ENCODE measurements at regions not wholly inside any gene's neighbourhood (a gene's known extent, or its start where the extent isn't known, plus 50 kb on each side); places are given as distances from the start of the nearest gene placed in this dataset.

DNA sequence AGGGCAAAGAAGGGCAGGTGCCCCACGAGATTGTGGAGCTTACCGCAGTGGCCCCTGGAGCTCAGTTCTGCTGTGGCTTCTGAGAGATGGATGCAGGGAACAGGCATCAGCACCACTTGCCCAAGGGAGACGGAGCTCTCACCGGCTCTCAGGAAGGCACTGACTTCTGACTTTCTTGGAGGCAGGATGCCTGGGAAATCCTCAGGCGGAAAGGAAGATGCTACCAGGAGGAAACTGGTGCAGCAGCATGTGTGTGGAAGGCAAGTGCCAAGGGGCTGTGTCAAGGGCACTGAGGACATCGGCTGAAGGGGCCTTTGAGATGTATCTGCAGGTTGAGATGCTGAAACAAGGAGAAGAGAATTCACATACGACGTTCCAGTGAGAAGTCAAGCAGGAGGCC lies 64.0 kb downstream of the FOXA2 start:
- intact Hi-C loops (cut with DNase I) = no loop called here
- no peak for TF ChIP-seq POLR2A (IDR thresholded peaks at IDR 0.05)
- TF ChIP-seq, protein P1, sequence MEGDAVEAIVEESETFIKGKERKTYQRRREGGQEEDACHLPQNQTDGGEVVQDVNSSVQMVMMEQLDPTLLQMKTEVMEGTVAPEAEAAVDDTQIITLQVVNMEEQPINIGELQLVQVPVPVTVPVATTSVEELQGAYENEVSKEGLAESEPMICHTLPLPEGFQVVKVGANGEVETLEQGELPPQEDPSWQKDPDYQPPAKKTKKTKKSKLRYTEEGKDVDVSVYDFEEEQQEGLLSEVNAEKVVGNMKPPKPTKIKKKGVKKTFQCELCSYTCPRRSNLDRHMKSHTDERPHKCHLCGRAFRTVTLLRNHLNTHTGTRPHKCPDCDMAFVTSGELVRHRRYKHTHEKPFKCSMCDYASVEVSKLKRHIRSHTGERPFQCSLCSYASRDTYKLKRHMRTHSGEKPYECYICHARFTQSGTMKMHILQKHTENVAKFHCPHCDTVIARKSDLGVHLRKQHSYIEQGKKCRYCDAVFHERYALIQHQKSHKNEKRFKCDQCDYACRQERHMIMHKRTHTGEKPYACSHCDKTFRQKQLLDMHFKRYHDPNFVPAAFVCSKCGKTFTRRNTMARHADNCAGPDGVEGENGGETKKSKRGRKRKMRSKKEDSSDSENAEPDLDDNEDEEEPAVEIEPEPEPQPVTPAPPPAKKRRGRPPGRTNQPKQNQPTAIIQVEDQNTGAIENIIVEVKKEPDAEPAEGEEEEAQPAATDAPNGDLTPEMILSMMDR (IDR thresholded peaks at IDR 0.05) = no peak
- Histone ChIP-seq H3K4me3 (no peak overlapping the region), H3K4me1 (no peaks in the 10 kb centered on the region), H3K27me3 (peaks cover 0 to 40% (median 0%) of the 10 kb centered on the region in 4 donors), H3K27ac (no peak overlapping the region), H3K9me3 (no peaks in the 10 kb centered on the region), H3K36me3 (no peaks in the 10 kb centered on the region)
- no peak for DNase-seq
- WGBS, 2 donors = 74 to 87% methylated on average over 7 to 8 of the region's 8 CpGs

DNA sequence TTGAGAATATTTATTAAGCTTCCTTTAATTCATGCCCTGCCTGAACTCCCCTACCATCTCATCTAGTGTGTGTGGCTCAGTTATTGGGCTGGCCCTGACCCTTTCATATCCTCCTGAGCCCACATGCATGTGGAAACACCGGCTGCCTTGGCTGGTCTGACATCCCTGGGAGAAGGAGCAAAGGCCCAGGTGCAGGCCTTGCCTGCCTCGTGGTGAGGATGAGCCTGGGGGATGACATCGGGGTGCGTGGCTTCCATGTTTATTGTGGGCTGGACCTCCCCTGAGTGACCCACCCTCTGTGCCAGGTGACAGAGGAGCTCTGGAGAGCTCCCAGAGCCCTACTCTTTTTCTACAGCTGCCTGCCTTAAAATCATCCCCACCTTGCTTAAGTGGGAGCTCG lies 69.1 kb downstream of the FOXA2 start:
- intact Hi-C loops (cut with DNase I) = no loop called here
- Histone ChIP-seq H3K36me3 (no peaks in the 10 kb centered on the region), H3K4me1 (no peaks in the 10 kb centered on the region), H3K27me3 (peaks cover 0 to 17% (median 0%) of the 10 kb centered on the region in 4 donors), H3K9me3 (no peaks in the 10 kb centered on the region), H3K27ac (no peak overlapping the region), H3K4me3 (no peak overlapping the region)
- TF ChIP-seq, protein P1 (IDR thresholded peaks at IDR 0.05) = no peak
- TF ChIP-seq POLR2A (IDR thresholded peaks at IDR 0.05) = no peak
- no peak for DNase-seq
- WGBS, 2 donors = 53 to 80% methylated on average over 2 to 3 of the region's 5 CpGs

DNA sequence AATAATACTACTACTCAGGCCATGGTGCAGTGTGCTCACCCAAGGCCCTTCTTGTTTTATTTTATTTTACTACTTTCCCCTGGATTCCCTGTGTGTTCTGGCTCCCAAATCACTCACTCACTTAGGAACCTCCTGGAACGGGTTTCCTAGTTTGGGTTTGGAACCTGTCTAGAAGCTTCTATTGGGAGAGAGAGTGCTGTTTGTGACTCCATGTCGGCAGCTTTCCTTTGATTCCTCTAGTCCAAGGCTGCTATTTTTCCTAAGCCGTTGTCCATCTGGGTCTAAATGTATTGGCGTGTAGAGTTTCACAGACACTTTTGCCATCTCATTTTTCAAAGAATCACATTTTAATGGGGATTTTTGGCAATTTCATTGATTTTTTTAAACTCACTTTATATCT lies 70.8 kb downstream of the FOXA2 start:
- Histone ChIP-seq H3K4me1 (no peaks in the 10 kb centered on the region), H3K27me3 (peaks cover 0 to 16% (median 0%) of the 10 kb centered on the region in 4 donors), H3K36me3 (no peaks in the 10 kb centered on the region), H3K4me3 (no peak overlapping the region), H3K9me3 (no peaks in the 10 kb centered on the region), H3K27ac (no peak overlapping the region)
- no peak for DNase-seq
- TF ChIP-seq, protein P1 (IDR thresholded peaks at IDR 0.05) = no peak
- no peak for TF ChIP-seq POLR2A (IDR thresholded peaks at IDR 0.05)
- WGBS, 2 donors = 92 to 97% methylated on average over 4 of the region's 4 CpGs
- intact Hi-C loops (cut with DNase I) = no loop called here

DNA sequence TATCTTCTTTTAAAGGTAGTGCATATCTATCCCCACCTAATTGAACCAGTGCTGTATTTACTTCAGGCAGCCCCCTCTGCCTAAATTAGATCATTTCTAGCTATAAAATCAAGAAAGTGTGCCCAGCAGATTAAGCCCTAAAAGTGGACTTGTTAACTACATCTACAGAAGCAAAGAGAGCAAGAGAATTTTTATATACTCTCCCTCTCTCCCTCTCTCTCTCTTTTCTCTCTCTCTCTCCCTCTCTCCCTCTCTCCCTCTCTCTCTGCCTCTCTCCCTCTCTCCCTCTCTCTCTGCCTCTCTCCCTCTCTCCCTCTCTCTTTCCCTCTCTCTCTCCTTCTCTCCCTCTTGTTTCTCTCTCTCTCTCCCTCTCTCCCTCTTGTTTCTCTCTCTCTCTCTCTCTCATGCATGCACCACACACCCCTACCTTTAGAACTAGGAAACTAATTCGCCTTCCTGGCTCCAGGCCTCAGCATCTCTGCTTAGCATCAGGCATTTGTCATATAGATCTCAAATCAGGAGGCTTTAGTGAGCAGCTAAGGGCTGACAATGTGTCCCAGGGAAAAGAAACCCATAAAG lies 71.4 kb downstream of the FOXA2 start:
- Histone ChIP-seq H3K27ac (no peak overlapping the region), H3K4me1 (no peaks in the 10 kb centered on the region), H3K27me3 (peaks cover 0 to 22% (median 0%) of the 10 kb centered on the region in 4 donors), H3K9me3 (no peaks in the 10 kb centered on the region), H3K36me3 (no peaks in the 10 kb centered on the region), H3K4me3 (no peak overlapping the region)
- no peak for DNase-seq
- WGBS, 2 donors = 70 to 80% methylated on average over 1 of the region's 1 CpG
- intact Hi-C loops (cut with DNase I) = no loop called here
- TF ChIP-seq POLR2A (IDR thresholded peaks at IDR 0.05) = no peak
- TF ChIP-seq, protein P1 (IDR thresholded peaks at IDR 0.05) = no peak

DNA sequence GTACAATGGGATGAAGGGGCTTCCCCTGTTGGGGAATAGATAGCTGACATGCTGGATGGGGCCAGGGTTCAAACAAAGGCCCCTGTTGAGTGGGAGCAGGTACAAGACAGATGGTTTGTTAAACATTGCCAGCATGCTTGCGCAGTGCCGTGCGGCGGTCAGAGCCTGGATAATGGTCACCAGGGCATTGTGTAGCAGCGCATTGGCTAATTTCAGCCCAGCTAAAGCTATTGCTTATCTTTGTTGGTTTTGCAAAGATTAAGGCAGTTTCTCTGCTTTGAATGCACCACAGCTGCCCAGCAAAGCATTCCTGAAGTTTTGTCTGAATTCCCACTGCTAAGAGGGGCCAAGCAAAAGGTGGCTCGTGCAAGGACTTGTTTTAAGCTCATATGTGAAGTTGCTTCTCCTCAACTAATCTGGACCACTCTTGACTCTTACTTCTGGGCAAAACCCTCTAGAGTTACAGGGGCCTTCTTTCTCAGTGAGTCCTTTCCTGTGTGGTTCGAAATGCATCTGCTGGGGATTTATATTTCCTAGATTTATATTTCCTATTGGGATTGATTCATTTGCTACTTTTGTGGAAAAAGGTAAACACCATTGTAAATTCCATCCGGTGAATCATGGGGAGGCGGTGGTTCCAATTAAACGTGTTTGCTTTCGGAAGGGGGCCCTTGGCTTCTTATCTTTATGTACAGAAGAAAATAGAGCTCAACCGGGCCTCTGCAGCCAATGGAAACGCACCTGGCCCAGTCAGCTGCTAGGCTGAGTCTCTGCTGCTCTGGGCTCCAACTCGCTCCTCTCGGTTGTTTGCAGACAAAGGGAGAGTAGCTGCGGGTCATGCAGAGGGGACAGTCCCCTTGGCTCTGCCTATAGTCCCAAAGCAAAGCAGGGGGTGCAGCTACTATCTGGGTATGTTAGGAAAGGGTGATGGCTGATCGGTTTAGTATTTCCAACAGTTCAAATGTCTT lies 72.1 kb downstream of the FOXA2 start:
- Histone ChIP-seq H3K4me3 (no peak overlapping the region), H3K4me1 (no peaks in the 10 kb centered on the region), H3K36me3 (no peaks in the 10 kb centered on the region), H3K27ac (no peak overlapping the region), H3K9me3 (no peaks in the 10 kb centered on the region), H3K27me3 (peaks cover 0 to 27% (median 0%) of the 10 kb centered on the region in 4 donors)
- WGBS, 2 donors = 50 to 66% methylated on average over 9 to 16 of the region's 17 CpGs
- no peak for DNase-seq
- intact Hi-C loops (cut with DNase I) = no loop called here
- TF ChIP-seq, protein P1 (IDR thresholded peaks at IDR 0.05) = no peak
